Liver (tissue), 8 donors: ENCODE measurements at regions not wholly inside any gene's neighbourhood (a gene's known extent, or its start where the extent isn't known, plus 50 kb on each side); places are given as distances from the start of the nearest gene placed in this dataset.

Experiments used
- DNase-seq: peaks from one replicate; pipeline ENCODE4 v3.0.0-alpha.2; 2017; ENCODE audit warnings: low spot score
- H3K27ac ChIP-seq, 2 donors: one replicate each; pipeline ENCODE4 v1.7.0; 2013; ENCODE audit warnings: inconsistent platforms in 2 of 2, low read length in 2 of 2, control low read depth in 1 of 2, low read depth in 1 of 2, mild to moderate bottlenecking in 1 of 2
- H3K27me3 ChIP-seq, 4 donors: one replicate each; pipeline versions ENCODE4 v1.6.1 to v1.7.0; 2013; ENCODE audit warnings: low read length in 3 of 4, inconsistent platforms in 1 of 4, mild to moderate bottlenecking in 1 of 4, moderate library complexity in 1 of 4; ENCODE audit not compliant: control insufficient read depth in 4 of 4, insufficient read depth in 4 of 4
- H3K36me3 ChIP-seq, 4 donors: one replicate each; pipeline versions ENCODE4 v1.6.1 to v1.7.0; 2013; ENCODE audit warnings: low read length in 3 of 4, mild to moderate bottlenecking in 3 of 4, low read depth in 1 of 4, moderate library complexity in 1 of 4; ENCODE audit not compliant: control insufficient read depth in 4 of 4, insufficient read depth in 3 of 4
- H3K4me1 ChIP-seq, 4 donors: one replicate each; pipeline versions ENCODE4 v1.6.1 to v1.7.0; 2013; ENCODE audit warnings: low read length in 3 of 4, mild to moderate bottlenecking in 3 of 4, moderate library complexity in 1 of 4; ENCODE audit not compliant: control insufficient read depth in 4 of 4, insufficient read depth in 4 of 4
- H3K4me3 ChIP-seq, 3 donors: one replicate each; pipeline versions ENCODE4 v1.6.1 to v1.7.0; 2013; ENCODE audit warnings: low read length in 3 of 3, control low read depth in 1 of 3, low read depth in 1 of 3, mild to moderate bottlenecking in 1 of 3
- H3K9ac ChIP-seq, 2 donors: one replicate each; pipeline ENCODE4 v1.7.0; 2013; ENCODE audit warnings: low read length in 2 of 2, mild to moderate bottlenecking in 2 of 2, moderate library complexity in 2 of 2, control low read depth in 1 of 2, low read depth in 1 of 2
- H3K9me3 ChIP-seq, 4 donors: one replicate each; pipeline versions ENCODE4 v1.6.1 to v1.7.0; 2013; ENCODE audit warnings: low read length in 3 of 4; ENCODE audit not compliant: control insufficient read depth in 4 of 4
- ATF3 ChIP-seq: IDR thresholded peaks from 2 replicates; pipeline ENCODE4 v1.6.1; 2016; ENCODE audit warnings: antibody characterized with exemption
- CTCF ChIP-seq: fragments of 150-350 bp; IDR thresholded peaks from 2 replicates; pipeline ENCODE4 v1.5.1; 2017; ENCODE audit warnings: improper control_type of control experiment, low read depth, low read length; ENCODE audit not compliant: missing input control
- EGR1 ChIP-seq, 2 donors: IDR thresholded peaks; 2 replicates each; pipeline ENCODE4 v1.6.1; 2016 to 2018; ENCODE audit warnings: antibody characterized with exemption in 2 of 2, low read depth in 2 of 2
- FOXA1 ChIP-seq: IDR thresholded peaks from 2 replicates; pipeline ENCODE4 v1.6.1; 2016; ENCODE audit warnings: antibody characterized with exemption
- FOXA2 ChIP-seq: IDR thresholded peaks from 2 replicates; pipeline ENCODE4 v1.6.1; 2016; ENCODE audit warnings: antibody characterized with exemption
- GABPA ChIP-seq, 2 donors: IDR thresholded peaks in 1 of 2; conservative IDR thresholded peaks in 1 of 2; 2 replicates each; pipeline ENCODE4 v1.6.1; 2016; ENCODE audit warnings: antibody characterized with exemption in 2 of 2, mild to moderate bottlenecking in 1 of 2, moderate library complexity in 1 of 2
- HNF4A ChIP-seq, 2 donors: conservative IDR thresholded peaks; 2 replicates each; pipeline ENCODE4 v1.6.1; 2016; ENCODE audit warnings: antibody characterized with exemption in 2 of 2, mild to moderate bottlenecking in 2 of 2
- HNF4G ChIP-seq: IDR thresholded peaks from 2 replicates; pipeline ENCODE4 v1.6.1; 2016; ENCODE audit warnings: antibody characterized with exemption
- JUND ChIP-seq, 2 donors: IDR thresholded peaks; 2 replicates each; pipeline ENCODE4 v1.6.1; 2016; ENCODE audit warnings: antibody characterized with exemption in 2 of 2
- MAX ChIP-seq: IDR thresholded peaks from 2 replicates; pipeline ENCODE4 v1.6.1; 2016; ENCODE audit warnings: antibody characterized with exemption
- NR2F2 ChIP-seq: IDR thresholded peaks from 2 replicates; pipeline ENCODE4 v1.6.1; 2016; ENCODE audit warnings: antibody characterized with exemption
- RAD21 ChIP-seq, 2 donors: IDR thresholded peaks; 2 replicates each; pipeline ENCODE4 v1.6.1; 2016; ENCODE audit warnings: antibody characterized with exemption in 2 of 2, mild to moderate bottlenecking in 2 of 2
- REST ChIP-seq: IDR thresholded peaks from 2 replicates; pipeline ENCODE4 v1.6.1; 2016; ENCODE audit warnings: antibody characterized with exemption, mild to moderate bottlenecking
- RXRA ChIP-seq, 2 donors: IDR thresholded peaks; 2 replicates each; pipeline ENCODE4 v1.6.1; 2017 to 2018; ENCODE audit warnings: antibody characterized with exemption in 2 of 2, mild to moderate bottlenecking in 1 of 2
- SP1 ChIP-seq: IDR thresholded peaks from 2 replicates; pipeline ENCODE4 v1.6.1; 2018; ENCODE audit warnings: antibody characterized with exemption, mild to moderate bottlenecking
- TAF1 ChIP-seq: conservative IDR thresholded peaks from 2 replicates; pipeline ENCODE4 v1.6.1; 2016; ENCODE audit warnings: antibody characterized with exemption, mild to moderate bottlenecking
- YY1 ChIP-seq: IDR thresholded peaks from 2 replicates; pipeline ENCODE4 v1.6.1; 2016; ENCODE audit warnings: antibody characterized with exemption, mild to moderate bottlenecking
- ZBTB33 ChIP-seq: IDR thresholded peaks from 2 replicates; pipeline ENCODE4 v1.6.1; 2016; ENCODE audit warnings: antibody characterized with exemption
- WGBS: extraction: QIAGEN DNeasy Blood & Tissue Kit; methylation state at CpG from one replicate; pipeline ENCODE4 v1.1.7; 2013; 5-methylcytosine and 5-hydroxymethylcytosine counted together
- donor health status: healthy.
- donor health status: healthy.
- donor health status: healthy.
- donor health status: healthy.
- donor health status: healthy.

- DNase-seq = no peak
- no peaks in the 10 kb centered on the region for H3K4me1 ChIP-seq
- peaks cover 0 to 2% (median 0%) of the 10 kb centered on the region in 4 donors for H3K27me3 ChIP-seq
- H3K27ac ChIP-seq = no peak overlapping the region
- no peak overlapping the region for H3K4me3 ChIP-seq
- no peak overlapping the region for H3K9ac ChIP-seq
- no peaks in the 10 kb centered on the region for H3K36me3 ChIP-seq
- TF ChIP-seq TAF1 (no peak), HNF4A (conservative IDR thresholded peaks at IDR 0.05) (no peak), FOXA2 (no peak), CTCF (no peak), YY1 (no peak), FOXA1 (no peak), RAD21 (IDR thresholded peaks at IDR 0.05) (no peak), RXRA (IDR thresholded peaks at IDR 0.05) (no peak), ATF3 (no peak), HNF4G (no peak), EGR1 (IDR thresholded peaks at IDR 0.05; ENCODE audit: low read depth in 2 of 2) (no peak), JUND (IDR thresholded peaks at IDR 0.05) (no peak), SP1 (no peak), MAX (no peak), REST (no peak), ZBTB33 (no peak), GABPA (IDR thresholded peaks at IDR 0.05 in 1 of 2, conservative IDR thresholded peaks at IDR 0.05 in 1 of 2) (no peak), NR2F2 (no peak)
- no peaks in the 10 kb centered on the region for H3K9me3 ChIP-seq
- WGBS = 90% methylated on average over 3 of the region's 3 CpGs
Observed at GRCh38 chr2:217242947-217243346, 383.1 kb upstream of the TNP1 start.
